NCI-H748 treated with DMSO at 0.1 percent for 48 hours (cell line): ENCODE measurements at regions not wholly inside any gene's neighbourhood (a gene's known extent, or its start where the extent isn't known, plus 50 kb on each side); places are given as distances from the start of the nearest gene placed in this dataset.
A peak's percentile ranks its signal among the peaks of the same experiment; 100 is the strongest.
"Not testable (repeated sequence)": the region's sequence is repeated elsewhere in the genome, so short reads cannot be mapped to it uniquely, and the experiment has no call there.

Source experiments
- DNase-seq: peaks from one replicate; lab custom pipeline; 2025; lab: John Stamatoyannopoulos, UW

DNA sequence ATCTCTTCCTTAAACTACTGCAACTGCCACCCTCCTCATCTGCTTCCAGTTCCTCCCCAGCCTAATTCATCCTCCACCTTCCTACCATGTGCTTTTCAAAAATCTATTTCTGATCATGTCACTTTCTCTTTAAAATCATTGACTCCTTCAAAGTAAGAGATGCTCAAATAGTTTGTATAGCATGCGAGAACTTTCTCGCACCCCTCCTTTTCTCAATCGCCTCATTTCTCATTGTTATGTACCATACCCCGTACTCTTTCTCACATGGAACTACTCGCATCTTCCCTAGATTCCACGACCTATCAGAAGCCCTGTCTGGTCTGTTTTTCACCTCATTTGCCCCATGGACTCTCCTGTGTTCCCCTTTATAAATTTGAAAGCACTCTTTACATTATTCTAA is 238.2 kb downstream of the NRIP1 start:
- no peak for DNase-seq

DNA sequence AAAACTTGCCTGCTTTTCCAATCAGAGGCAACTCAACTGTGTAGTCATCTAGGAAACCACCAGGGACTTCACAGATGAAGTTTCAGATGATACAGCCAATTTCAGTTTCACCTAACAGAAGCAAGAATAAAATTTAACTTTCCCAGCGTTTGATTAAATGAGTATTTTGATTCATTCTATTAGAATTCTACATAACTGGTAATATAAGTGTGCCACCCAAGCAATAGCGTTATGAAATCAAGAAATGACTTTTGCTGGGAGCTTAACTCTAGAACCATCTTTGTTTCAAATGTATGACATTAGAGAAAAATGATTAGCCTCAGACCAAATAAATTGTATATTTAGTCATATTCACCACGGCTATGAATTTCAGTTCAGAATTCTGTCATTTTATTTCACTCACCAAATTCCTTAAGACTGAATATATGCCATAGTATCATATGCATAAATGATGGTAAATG is 239.3 kb downstream of the NRIP1 start:
- no peak for DNase-seq

DNA sequence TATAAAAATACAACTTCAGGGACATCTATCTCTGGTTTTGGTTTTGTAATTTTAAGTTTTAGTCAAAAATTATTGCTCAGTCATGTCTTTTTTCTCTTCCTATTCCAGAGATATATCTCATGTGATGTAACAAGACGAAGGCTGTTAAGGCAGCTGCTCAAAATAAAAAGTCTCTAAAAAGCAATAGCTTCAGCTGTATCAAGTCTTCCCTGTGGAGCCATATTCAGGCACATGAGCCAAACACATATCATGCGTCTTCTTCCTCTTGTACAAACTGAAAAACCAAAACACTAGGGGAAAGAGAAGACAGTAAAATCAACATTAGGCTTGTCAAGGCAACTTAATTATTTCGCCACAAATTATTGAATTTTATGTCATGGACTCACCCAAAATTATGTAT is 240.7 kb downstream of the NRIP1 start:
- no peak for DNase-seq

DNA sequence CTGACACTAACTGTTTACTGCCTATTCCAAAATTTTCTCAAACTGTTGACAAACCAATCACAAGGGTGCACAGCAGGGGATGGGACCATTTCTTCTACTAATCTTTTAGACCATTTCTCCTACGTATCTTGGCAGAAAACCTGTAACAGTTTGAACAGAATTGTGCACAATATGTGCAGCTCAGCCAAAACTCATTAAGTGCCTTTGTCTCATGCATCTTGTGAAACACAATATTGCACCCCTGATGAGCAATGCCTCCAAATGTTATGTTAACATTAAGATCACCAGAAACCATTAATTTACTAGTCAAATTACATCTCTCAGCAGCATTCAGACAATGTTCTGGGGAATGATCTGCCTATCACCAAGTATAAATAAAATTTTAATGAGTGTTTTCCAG is 247.5 kb downstream of the NRIP1 start:
- DNase-seq, result no peak

DNA sequence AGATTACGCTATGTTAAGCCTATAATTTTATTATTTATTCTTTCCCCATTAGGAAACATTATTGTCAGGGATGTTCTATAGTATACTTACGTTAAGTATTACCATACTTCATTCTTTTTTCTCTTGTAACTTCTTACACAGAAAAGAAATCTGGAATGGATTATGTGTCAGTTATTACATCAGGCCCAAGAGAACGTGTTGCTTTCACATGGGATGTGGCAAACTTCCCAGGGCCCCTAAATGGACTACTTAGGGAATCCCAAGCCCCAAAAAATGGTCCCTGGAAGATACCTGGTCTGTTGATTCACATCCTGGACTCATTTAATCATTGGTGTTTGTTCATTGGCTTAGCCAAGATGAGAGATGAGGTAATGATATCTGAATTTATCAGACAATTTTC is 249.8 kb downstream of the NRIP1 start:
- DNase-seq, result no peak

DNA sequence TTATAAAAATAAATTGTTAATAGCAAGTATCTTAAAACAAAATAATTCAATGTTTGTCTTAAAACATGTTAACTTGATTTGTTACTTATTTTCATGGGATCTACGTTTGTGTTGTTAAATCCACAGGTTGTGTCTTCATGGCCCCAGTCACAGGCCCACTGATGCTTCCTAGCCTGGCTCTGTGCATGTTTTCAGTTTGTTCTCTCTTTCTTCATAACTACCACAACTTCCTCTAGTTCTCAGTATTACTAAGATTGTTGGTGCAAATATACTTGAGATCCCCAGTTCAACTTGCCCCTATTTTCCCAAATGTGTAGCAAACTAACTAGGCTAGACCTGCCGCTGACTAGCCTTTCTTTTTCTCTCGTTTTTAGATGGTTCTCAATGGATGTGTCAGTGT is 250.5 kb downstream of the NRIP1 start:
- no peak for DNase-seq

DNA sequence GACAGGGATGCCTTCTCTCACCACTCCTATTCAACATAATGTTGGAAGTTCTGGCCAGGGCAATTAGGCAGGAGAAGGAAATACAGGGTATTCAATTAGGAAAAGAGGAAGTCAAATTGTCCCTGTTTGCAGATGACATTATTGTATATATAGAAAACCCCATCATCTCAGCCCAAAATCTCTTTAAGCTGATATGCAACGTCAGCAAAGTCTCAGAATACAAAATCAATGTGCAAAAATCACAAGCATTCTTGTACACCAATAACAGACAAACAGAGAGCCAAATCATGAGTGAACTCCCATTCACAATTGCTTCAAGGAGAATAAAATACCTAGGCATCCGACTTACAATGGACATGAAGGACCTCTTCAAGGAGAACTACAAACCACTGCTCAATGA is 258.1 kb upstream of the SAMSN1 start:
- not testable (repeated sequence) for DNase-seq

DNA sequence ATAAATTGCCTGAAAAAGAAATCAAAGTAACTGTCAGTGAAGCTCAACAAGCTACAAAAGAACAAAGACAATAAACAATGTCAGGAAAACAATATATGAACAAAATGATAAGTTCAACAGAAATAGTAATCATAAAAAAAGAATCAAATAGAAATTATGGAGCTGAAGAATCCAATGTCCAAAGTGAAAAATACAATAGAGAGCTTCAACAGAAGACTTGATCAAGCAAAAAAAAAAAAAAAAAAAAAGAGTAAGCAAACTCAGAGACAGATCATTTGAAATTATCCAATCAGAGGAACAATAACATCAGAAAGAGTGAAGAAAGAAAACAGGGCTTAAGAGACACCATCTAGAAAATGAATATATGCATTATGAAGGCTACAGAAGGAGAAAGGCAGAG is 251.4 kb upstream of the SAMSN1 start:
- no peak for DNase-seq

DNA sequence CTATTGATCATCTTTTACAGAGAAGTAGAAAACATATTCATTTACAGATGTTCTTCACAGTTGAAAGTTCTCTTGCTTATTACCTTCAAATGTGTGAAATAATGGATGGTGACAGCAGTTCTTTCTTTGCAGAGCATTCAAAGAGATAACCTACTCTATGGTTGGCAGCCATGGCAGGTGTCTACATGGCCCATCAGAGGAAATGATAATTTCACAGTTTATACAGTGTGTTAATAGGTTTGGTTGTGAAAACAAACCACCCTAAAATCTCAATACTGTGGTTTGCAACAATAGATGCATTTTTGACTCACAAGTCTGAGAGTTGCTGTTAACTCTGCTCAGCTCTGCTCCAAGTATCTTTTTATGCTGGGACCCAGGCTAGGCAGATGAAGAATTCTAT is 241.2 kb upstream of the SAMSN1 start:
- DNase-seq, result no peak

DNA sequence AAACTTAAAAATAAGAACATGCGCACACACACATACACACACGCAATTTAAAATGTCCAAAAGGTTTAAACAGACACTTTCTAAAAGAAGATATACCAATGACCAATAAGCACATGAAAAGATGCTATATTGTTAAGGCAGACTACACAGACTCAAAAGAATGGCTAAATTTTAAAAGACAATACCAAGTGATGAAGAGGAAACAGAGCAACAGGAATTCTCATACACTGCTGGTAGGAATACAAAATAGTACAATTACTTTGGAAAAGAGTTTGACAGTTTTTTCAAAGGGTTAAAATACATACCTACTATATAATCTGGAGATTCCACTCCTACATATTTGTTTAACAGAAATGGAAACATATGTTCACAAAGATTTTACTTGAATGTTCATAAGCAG is 239.6 kb upstream of the SAMSN1 start:
- no peak for DNase-seq

DNA sequence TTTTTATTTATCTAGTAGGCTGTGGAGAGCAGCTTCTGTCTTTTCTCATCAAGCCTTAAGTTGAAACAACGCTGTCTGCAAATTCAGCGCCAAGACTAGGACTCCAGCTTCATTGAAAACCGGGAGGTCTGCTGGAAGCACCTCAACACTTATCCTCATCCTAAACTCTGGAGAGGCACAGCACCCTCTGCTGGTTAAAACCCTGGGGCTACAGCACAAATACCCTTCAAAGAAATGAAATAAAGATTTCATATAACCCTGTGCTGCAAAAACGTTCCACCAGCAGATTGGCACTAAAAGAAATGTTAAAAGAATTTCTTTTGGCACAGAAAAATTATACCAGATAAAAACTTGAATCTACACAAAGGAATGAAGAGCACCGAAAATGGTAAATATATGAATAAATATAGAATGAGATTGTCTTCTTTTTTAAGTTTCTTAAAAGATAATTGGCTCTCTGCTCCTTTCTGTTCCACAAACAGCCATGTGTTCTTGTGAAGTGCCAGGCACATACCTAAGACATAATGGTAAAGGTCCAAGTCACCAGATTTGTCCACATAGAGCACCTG is 227.7 kb upstream of the SAMSN1 start:
- DNase-seq, result peak; percentile 18

DNA sequence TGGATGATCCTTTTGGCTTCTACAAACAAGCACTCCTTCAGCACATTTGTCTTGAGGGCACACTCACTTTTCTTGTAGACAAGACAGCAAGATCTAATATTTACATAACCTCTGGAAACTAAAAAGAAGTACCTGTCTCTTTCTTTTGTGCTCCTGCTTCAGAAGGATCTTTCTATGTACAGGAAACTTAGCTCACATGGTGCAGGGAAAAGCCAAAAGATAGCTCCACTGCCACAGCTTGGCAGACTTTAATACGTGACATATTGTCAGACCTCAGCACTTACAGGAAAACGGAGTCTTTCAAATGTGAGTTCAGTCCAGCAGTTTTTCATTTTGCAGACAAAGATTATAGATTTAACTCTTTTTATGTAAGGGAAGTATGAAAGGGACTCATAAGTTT is 225.5 kb upstream of the SAMSN1 start:
- DNase-seq, result no peak

DNA sequence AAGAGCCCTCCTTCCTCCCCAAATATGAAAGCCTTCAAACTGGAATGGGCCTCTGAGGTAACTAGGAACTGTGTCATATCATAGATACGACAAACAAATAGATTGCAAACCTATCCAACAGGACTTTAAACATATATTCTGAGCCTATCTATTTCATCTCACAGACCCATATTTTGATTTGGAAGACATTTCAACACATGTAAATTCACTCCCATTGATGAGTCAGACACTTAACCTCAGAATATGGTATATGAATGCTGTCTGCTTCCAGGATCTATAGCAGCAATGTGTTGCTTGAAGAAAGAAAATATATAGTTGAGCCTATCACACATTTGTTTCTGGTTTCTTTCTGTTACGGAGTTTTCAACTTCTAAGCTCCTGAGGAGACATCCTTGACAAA is 221.9 kb upstream of the SAMSN1 start:
- no peak for DNase-seq

DNA sequence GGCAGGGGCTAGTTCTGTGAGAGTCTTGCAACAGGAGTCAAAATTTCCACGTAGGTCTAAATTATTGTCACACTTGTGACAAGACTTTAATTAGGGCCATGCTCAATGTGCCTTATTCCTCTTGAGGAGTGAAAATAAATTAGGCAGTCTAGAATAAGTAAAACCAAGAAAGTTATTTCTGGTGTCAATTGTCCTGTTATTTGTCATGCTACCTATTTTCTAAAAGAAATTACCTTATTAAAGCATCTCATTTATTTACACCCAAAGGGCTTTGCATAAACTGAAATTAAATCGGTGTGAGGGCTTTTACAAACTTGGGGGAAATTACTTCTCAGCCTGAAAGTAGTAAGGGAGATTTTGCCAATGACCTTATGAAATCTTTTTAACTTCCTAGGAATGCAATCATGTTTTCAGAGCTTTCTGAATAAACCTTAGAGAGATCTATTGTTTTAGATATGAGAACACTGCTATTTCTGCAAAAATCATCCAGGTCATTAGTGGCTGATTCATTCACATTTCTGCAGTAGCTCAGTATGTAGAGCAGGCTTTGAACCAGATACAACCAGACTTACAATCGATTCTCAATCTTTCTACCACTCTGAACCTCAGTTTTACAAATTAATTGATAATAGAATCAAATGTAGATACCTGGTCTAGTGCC is 221.2 kb upstream of the SAMSN1 start:
- no peak for DNase-seq

DNA sequence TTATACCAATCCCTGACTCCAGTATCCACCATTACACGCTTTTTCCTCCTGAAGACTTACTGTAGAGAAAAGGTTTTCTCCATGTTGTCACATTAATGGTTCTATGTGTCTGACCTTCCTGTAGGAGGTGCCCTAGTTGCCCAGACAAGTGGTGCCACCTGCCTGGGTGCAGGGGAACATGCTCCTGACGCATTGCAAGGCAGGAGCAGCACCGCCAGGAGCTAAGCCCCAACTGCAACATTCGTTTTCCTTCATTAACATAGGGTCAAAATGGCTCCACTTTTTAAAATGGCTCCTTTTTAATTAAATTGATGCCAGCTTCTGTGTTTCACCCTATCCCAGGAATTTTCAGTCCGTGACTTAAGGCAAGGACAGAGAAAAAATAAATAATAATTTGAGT is 220.1 kb upstream of the SAMSN1 start:
- no peak for DNase-seq

DNA sequence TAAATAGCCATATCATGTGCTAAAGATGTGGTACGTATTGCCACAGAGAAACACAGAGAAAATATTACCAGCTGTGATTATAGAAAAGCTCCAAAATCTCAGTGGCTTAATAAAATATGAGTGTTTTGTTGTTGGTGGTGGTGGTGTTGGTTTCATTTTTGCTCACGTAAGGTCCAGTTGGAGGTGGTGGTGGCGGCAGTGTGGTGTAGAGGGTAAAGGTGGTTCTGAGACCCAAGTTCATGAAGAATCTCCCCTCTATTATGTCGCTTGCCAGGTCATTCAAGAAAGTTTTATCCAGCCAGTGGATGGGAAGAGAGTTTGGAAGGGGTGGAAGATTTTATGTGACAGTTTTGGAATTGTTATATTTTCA is 217.6 kb upstream of the SAMSN1 start:
- no peak for DNase-seq

DNA sequence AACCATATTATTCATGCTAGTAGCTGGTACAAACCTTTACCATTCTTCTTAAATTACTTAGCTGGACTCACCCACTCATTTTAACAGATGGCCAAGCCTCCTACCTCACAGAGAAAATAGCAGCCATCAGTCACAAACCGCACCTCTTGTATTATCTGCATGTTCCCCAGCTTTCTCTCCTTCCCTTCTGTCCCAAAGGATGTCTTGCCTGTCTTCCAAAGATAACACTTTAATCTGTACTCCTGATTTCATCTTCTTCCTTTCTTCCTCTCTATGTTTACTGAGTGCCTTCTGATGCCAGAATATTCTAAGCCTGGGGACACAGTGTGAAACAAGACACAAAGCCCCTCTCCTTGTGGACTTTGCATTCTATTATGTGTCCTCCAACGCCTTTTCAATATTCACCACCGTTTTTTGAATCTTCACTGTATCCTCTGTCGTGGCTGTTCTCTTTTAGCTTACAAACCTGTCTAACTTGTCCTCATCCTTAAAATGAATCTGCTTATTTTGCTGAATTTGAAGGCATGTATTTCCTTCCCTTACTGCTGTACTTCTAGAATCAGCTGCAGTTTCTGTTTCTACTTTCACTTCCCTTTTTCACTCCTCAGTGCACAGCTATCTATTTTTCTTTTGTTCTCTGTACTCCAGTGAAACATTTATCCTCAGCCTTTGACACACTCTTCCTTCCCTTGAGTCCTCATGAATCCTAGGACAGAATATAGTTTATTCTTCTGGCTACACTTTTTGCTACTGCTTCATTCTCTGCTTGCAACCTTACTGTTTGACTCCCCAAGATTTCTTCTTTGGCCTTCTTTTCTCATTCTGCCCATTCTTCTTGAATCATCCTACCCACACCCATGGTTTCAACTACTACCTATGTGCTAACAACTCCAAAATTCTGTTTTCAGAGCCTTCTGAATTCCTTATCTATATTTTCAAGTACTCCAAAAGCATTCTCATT is 216.9 kb upstream of the SAMSN1 start:
- DNase-seq, result no peak

DNA sequence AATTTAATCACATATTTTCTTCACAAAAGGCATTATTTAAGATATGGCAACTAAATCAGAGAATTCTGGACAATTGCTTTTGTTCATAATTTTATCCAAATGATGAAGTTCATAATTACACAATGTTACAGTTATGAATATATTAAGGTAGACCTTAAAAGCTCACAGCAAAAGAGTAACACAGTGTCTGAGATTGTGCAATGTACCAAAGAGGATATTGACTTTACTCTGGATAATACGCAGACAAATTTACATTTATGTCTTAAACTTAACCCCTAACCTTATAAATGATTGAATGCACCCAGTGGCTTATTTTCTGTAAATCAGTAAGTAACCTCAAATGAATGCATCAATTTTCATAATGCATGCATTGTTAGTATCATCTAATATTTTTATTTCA is 216.2 kb upstream of the SAMSN1 start:
- no peak for DNase-seq

DNA sequence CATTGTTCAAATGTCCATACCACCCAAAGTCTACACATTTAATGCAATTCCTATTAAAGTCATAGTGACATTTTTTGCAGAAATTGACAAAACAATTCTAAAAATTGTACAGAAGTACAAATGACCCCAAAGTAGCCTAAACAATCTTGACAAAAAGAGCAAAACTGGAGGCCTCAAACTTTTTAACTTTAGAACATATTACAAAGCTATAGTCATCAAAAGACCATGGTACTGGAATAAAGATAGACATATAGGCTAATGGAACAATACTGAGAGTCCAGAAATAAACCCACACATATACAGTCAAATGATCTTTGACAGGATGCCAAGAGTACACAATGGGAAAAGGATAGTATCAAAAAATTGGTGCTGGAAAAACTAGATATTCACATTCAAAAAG is 213.2 kb upstream of the SAMSN1 start:
- DNase-seq, result no peak

DNA sequence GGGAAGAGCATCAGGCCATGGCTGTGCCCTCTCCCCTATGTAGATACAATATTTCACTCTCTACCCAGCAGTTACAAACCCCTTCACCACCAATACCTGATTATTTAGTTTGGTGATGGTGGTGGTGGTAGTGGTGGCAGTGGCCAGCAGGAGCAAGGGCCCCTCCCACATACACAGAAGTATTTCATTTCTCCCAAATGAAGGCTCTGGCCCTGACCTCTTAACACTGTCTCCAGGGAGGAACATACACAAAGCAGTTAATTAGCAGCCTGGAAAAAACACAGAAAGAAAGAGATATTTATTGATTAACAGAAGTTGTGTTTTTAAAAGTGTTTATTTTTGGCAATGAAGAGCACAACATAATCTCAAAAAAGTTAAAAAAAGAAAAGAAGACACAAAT is 212.7 kb upstream of the SAMSN1 start:
- no peak for DNase-seq

DNA sequence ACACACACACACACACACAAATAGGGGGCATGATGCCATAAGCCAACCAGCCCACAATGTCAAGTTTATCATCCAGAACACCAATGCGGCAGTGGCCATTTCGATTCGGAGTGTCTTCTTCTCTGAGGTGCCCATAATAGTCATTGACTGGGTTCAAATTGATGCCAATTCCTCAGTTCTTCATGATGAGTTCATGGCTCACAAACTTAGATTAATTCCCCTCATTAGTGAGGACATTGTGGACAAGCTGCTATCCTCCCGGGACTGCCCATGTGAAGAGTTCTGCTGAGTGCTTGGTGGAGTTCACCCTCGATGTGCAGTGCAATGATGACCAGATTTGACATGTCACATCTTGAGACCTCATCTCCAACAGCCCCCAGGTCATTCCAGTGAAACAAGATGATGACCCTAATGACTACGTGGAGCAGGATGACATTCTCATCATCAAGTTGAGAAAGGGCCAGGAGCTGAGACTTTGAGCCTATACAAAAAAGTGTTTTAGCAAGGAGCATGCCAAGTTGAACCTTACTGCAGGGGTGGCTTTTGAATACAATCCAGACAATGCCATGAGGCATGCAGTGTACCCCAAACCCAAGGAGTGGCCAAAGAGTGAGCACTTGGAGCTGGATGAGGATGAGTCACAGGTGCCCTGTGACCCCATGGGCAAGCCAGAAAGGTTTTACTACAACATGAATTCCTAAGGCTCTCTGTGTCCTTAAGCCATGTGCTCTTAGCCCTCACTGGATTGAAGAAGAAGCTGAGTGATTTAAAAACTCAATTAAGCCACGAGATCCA is 211.6 kb upstream of the SAMSN1 start:
- no peak for DNase-seq

DNA sequence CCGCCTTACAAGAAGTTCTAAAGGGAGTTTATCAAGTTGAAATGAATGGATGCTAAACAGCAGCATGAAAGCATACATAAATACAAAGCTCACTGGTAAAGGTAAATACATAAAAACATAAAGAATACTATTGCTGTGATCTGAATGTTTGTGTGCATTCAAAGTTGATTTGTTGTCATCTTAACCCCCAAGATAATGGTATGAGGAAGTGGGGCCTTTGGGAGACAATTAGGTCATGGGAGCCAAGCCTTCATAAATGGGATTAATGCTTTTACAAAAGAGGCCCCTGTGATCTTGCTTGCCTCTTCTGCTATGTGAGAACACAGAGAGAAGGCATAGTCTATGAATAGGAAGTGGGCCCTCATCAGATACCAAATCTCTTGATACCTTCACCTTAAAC is 209.0 kb upstream of the SAMSN1 start:
- no peak for DNase-seq
